ENCODE measurements at regions not wholly inside any gene's neighbourhood (a gene's known extent, or its start where the extent isn't known, plus 50 kb on each side); places are given as distances from the start of the nearest gene placed in this dataset.
"Not testable (repeated sequence)": the region's sequence is repeated elsewhere in the genome, so short reads cannot be mapped to it uniquely, and the experiment has no call there.

DNA sequence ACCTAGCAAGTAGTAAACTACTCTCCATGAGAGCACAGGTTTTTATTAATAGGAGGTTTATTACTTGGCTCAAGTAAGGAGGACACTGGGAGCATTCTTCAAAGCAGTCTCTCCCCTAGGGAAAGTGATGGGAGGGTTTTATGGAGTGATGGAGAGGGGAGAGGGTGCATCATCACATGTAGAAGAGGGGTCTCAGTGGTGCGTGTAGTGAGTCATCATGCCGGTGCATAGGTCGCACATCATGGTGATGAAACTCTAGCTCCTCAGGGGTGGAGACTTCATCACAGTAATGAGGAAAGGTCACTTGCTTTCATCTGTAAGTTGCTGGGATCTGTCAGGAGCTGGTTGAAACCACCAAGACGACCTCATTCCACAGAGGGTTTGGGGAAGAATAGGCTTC, 210.8 kb upstream of the UBL3 start:
- DNase-seq: no peak

DNA sequence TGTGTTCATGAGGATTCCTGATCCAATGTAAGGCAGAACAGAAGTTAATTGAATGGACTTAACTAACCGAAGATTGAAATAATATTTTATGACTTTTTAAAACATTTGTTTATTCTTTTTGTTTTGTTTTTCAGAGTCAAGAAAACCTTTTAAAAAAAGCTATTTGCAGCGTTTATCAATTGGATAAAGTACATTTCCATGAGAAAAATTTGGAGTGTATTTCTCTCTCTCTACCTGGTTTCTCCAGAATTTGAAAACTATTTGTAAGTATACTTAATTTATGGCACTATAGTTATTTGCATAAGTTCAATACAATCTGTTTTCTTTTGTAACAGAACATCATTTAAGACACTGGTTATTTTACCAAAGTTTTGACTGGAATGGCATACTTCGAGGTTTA, 208.0 kb upstream of the UBL3 start:
- H3K4me1 ChIP-seq (ENCODE audit: low read length): peaks cover 2% of the 10 kb centered on the region; the same call in 1 of the 2 replicates
- H2AFZ ChIP-seq (ENCODE audit: low read length): no peak overlapping the region
- H3K79me2 ChIP-seq (ENCODE audit: low read length): no peaks in the 10 kb centered on the region
- no peaks in the 10 kb centered on the region for H3K9me2 ChIP-seq (replicated peaks; ENCODE audit: insufficient read depth, low read length)
- H4K20me1 ChIP-seq (ENCODE audit: insufficient read depth, low read depth, low read length): no peaks in the 10 kb centered on the region
- no peaks in the 10 kb centered on the region for H3K36me3 ChIP-seq (ENCODE audit: insufficient read depth, low read length)
- H3K9ac ChIP-seq (ENCODE audit: low read length): no peak overlapping the region
- H3K27ac ChIP-seq (ENCODE audit: low read length): no peak overlapping the region
- H3K4me3 ChIP-seq (ENCODE audit: low read length): no peak overlapping the region
- no peak overlapping the region for H3K4me2 ChIP-seq (ENCODE audit: low read depth, low read length, poor library complexity, severe bottlenecking)
- H3K27me3 ChIP-seq (ENCODE audit: low read length): no peaks in the 10 kb centered on the region
- DNase-seq: no peak
- H3K9me3 ChIP-seq (ENCODE audit: low read length): no peaks in the 10 kb centered on the region

More for the DNA sequence above, 210.8 kb upstream of the UBL3 start:
- H3K79me2 ChIP-seq (ENCODE audit: low read length): no peaks in the 10 kb centered on the region
- no peaks in the 10 kb centered on the region for H3K27me3 ChIP-seq (ENCODE audit: low read length)
- H3K9ac ChIP-seq (ENCODE audit: low read length): no peak overlapping the region
- no peak overlapping the region for H2AFZ ChIP-seq (ENCODE audit: low read length)
- H4K20me1 ChIP-seq (ENCODE audit: insufficient read depth, low read depth, low read length): no peaks in the 10 kb centered on the region
- no peaks in the 10 kb centered on the region for H3K9me2 ChIP-seq (replicated peaks; ENCODE audit: insufficient read depth, low read length)
- no peak overlapping the region for H3K4me2 ChIP-seq (ENCODE audit: low read depth, low read length, poor library complexity, severe bottlenecking)
- H3K4me3 ChIP-seq (ENCODE audit: low read length): no peak overlapping the region
- H3K27ac ChIP-seq (ENCODE audit: low read length): no peak overlapping the region
- H3K4me1 ChIP-seq (ENCODE audit: low read length): peaks cover 9% of the 10 kb centered on the region
- H3K9me3 ChIP-seq (ENCODE audit: low read length): no peaks in the 10 kb centered on the region
- no peaks in the 10 kb centered on the region for H3K36me3 ChIP-seq (ENCODE audit: insufficient read depth, low read length)

DNA sequence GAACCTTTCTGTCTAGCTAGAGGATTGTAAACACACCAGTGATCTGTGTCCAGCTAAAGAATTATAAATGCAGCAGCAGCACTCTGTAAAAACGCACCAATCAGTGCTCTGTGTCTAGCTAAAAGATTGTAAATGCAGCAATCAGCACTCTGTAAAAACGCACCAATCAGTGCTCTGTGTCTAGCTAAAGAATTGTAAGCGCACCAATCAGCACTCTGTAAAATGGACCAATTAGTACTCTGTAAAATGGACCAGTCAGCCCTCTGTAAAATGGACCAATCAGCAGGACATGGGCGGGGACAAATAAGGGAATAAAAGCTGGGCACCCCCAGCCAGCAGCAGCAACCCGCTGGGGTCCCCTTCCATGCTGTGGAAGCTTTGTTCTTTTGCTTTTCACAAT, 204.1 kb upstream of the UBL3 start:
- H3K79me2 ChIP-seq (ENCODE audit: low read length); H3K9me3 ChIP-seq (ENCODE audit: low read length): not testable (repeated sequence)

DNA sequence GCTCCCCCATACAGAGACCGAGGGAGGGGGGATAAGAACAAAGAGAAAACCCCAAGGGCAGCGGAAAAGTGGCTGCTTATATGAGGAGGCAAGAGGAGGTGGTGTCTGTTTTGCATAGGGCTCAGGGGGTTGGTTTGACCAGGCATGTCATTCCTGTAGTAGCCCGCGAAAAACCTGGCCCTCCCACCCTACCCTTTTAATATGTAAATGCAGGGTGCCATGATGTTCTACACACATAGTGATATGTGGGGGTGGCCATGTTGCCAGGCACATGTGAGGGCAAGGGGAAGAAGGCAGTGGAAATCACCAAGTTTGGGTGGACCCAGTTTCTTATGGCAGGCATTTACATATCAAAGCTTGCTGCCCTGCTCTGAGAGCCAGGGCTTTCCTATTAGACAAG, 203.5 kb upstream of the UBL3 start:
- Histone ChIP-seq H3K36me3 (ENCODE audit: insufficient read depth, low read length) (no peaks in the 10 kb centered on the region), H3K4me1 (ENCODE audit: low read length) (peaks cover 4% of the 10 kb centered on the region; the same call in 1 of the 2 replicates), H2AFZ (ENCODE audit: low read length) (no peak overlapping the region), H3K9me3 (ENCODE audit: low read length) (no peaks in the 10 kb centered on the region), H4K20me1 (ENCODE audit: insufficient read depth, low read depth, low read length) (no peaks in the 10 kb centered on the region), H3K4me2 (ENCODE audit: low read depth, low read length, poor library complexity, severe bottlenecking) (no peak overlapping the region), H3K4me3 (ENCODE audit: low read length) (no peak overlapping the region), H3K27me3 (ENCODE audit: low read length) (no peaks in the 10 kb centered on the region), H3K27ac (ENCODE audit: low read length) (no peak overlapping the region), H3K79me2 (ENCODE audit: low read length) (no peaks in the 10 kb centered on the region), H3K9me2 (replicated peaks; ENCODE audit: insufficient read depth, low read length) (no peaks in the 10 kb centered on the region), H3K9ac (ENCODE audit: low read length) (no peak overlapping the region)
- no peak for DNase-seq

More for the DNA sequence above, 204.1 kb upstream of the UBL3 start:
- not testable (repeated sequence) for H3K9ac ChIP-seq (ENCODE audit: low read length); H3K4me2 ChIP-seq (ENCODE audit: low read depth, low read length, poor library complexity, severe bottlenecking); H3K9me2 ChIP-seq (replicated peaks; ENCODE audit: insufficient read depth, low read length); H3K4me3 ChIP-seq (ENCODE audit: low read length); H3K27ac ChIP-seq (ENCODE audit: low read length); H3K4me1 ChIP-seq (ENCODE audit: low read length); H3K36me3 ChIP-seq (ENCODE audit: insufficient read depth, low read length); H2AFZ ChIP-seq (ENCODE audit: low read length); H4K20me1 ChIP-seq (ENCODE audit: insufficient read depth, low read depth, low read length); H3K27me3 ChIP-seq (ENCODE audit: low read length); DNase-seq

DNA sequence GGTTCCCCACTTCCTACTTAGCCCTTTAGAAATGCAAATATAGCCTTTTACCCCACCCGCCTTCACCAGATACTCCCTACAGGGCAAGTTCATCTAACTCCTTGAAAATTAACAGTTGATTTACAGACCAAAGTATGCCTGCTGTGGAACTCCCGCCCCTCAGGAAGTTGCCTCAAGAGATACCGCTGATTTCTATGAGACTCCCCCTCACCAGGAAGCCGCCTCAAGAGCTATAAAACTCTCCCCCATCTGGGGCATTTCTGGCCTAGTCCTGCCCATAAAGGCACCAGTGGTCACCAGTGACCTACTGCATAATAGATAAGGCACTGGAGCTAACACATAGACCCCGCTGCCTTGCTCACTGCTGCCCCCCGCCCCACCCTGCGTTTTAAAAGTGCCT, 201.7 kb upstream of the UBL3 start:
- H3K27ac ChIP-seq (ENCODE audit: low read length): no peak overlapping the region
- H3K79me2 ChIP-seq (ENCODE audit: low read length): no peaks in the 10 kb centered on the region
- no peaks in the 10 kb centered on the region for H3K36me3 ChIP-seq (ENCODE audit: insufficient read depth, low read length)
- H3K9me2 ChIP-seq (replicated peaks; ENCODE audit: insufficient read depth, low read length): no peaks in the 10 kb centered on the region
- peaks cover 8% of the 10 kb centered on the region; the same call in 1 of the 2 replicates for H3K4me1 ChIP-seq (ENCODE audit: low read length)
- H2AFZ ChIP-seq (ENCODE audit: low read length): no peak overlapping the region
- H3K27me3 ChIP-seq (ENCODE audit: low read length): no peaks in the 10 kb centered on the region
- no peak for DNase-seq
- no peak overlapping the region for H3K9ac ChIP-seq (ENCODE audit: low read length)
- no peak overlapping the region for H3K4me3 ChIP-seq (ENCODE audit: low read length)
- H4K20me1 ChIP-seq (ENCODE audit: insufficient read depth, low read depth, low read length): no peaks in the 10 kb centered on the region
- H3K4me2 ChIP-seq (ENCODE audit: low read depth, low read length, poor library complexity, severe bottlenecking): no peak overlapping the region
- H3K9me3 ChIP-seq (ENCODE audit: low read length): no peaks in the 10 kb centered on the region

DNA sequence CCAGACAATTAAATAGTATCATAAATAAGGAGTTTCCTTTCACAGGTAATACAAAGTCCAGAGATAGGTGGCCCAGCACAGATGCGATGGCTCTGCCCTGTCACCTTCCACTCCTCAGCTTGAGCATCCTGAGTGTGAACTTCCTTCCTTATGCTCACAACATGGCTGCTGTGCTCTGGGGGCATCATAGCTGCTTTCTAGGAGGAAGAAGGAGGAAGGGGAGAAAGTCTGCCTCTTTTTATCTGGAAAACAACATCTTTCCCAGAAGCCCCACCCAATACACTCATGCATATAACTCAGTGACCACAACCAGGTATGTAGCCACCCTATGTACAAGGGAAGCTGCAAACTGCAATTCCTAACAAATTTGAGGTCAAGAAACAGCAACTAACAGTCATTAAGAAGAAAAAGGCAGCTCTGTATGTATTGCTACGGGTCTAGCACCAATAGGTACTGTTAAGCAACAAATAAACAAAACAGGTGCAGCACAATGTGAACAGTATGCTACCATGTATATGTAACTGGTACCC, 201.2 kb upstream of the UBL3 start:
- H3K4me3 ChIP-seq (ENCODE audit: low read length): no peak overlapping the region
- no peak overlapping the region for H3K4me2 ChIP-seq (ENCODE audit: low read depth, low read length, poor library complexity, severe bottlenecking)
- H3K27me3 ChIP-seq (ENCODE audit: low read length): no peaks in the 10 kb centered on the region

DNA sequence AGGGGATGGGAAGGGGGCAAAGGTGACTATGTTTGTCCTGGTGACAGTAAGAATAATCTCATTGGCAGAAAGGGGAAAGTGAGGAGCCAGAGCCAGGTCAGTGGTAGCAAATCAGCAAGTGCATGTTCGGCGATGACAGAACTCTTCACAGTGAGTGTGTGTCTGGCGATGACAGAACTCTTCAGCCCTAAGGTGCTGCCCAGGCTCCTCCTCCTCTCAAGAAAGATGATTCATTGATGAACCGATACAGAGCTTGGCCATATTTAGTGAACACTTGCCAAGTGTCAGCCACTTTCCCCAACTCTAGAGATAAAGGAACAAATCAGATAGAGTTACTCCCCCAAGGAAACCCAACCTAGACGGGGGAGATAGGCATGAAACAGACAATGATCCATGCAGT, 199.3 kb upstream of the UBL3 start:
- Histone ChIP-seq H3K9me3 (ENCODE audit: low read length) (no peaks in the 10 kb centered on the region), H3K9me2 (replicated peaks; ENCODE audit: insufficient read depth, low read length) (no peaks in the 10 kb centered on the region), H2AFZ (ENCODE audit: low read length) (no peak overlapping the region), H3K79me2 (ENCODE audit: low read length) (no peaks in the 10 kb centered on the region), H3K4me1 (ENCODE audit: low read length) (peaks cover 8% of the 10 kb centered on the region; the same call in 1 of the 2 replicates), H3K27ac (ENCODE audit: low read length) (no peak overlapping the region), H3K4me3 (ENCODE audit: low read length) (no peak overlapping the region), H3K27me3 (ENCODE audit: low read length) (no peaks in the 10 kb centered on the region), H3K4me2 (ENCODE audit: low read depth, low read length, poor library complexity, severe bottlenecking) (no peak overlapping the region), H3K9ac (ENCODE audit: low read length) (no peak overlapping the region), H4K20me1 (ENCODE audit: insufficient read depth, low read depth, low read length) (no peaks in the 10 kb centered on the region), H3K36me3 (ENCODE audit: insufficient read depth, low read length) (no peaks in the 10 kb centered on the region)
- DNase-seq: no peak

More for the DNA sequence above, 201.2 kb upstream of the UBL3 start:
- peaks cover 8% of the 10 kb centered on the region; the same call in 1 of the 2 replicates for H3K4me1 ChIP-seq (ENCODE audit: low read length)
- no peaks in the 10 kb centered on the region for H3K36me3 ChIP-seq (ENCODE audit: insufficient read depth, low read length)
- no peaks in the 10 kb centered on the region for H3K9me2 ChIP-seq (replicated peaks; ENCODE audit: insufficient read depth, low read length)
- no peaks in the 10 kb centered on the region for H3K9me3 ChIP-seq (ENCODE audit: low read length)
- no peak for DNase-seq
- no peak overlapping the region for H3K9ac ChIP-seq (ENCODE audit: low read length)
- no peak overlapping the region for H3K27ac ChIP-seq (ENCODE audit: low read length)
- no peaks in the 10 kb centered on the region for H3K79me2 ChIP-seq (ENCODE audit: low read length)
- no peak overlapping the region for H2AFZ ChIP-seq (ENCODE audit: low read length)
- no peaks in the 10 kb centered on the region for H4K20me1 ChIP-seq (ENCODE audit: insufficient read depth, low read depth, low read length)

DNA sequence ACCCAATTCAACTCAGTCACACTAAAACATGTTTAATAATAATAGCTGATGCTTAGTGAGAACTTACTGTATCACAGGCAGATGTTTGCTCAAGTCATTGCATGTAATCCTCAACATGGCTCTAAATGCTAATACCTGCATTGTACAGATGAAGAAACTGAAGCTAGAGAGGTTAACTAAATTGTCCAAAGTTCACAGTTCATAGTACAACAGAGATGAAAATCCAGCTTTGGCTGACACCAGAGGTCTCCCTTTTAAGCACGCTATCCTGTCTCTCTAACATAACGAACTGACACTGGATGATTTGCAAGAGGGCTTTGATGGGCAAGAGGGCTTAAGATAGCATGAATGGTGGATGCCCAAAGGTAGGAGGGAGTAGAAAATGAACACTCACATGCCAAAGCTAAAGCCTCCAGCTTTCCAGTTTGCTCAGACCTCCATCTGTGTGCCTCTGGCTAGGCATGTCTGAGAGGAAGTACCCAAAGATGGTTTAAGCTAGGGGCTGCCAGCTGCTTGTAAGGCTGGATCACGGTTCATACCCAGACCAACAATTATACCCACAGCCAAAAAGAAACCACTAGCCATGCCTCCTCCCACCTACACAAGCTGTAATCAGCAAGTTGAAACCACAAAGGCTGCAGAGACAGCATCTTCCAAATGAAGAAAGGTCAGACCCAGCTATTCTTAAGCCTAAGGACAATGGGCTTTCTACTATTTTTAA, 196.9 kb upstream of the UBL3 start:
- Histone ChIP-seq H3K9ac (ENCODE audit: low read length) (no peak overlapping the region), H4K20me1 (ENCODE audit: insufficient read depth, low read depth, low read length) (no peaks in the 10 kb centered on the region), H3K4me1 (ENCODE audit: low read length) (peaks cover 7% of the 10 kb centered on the region; the same call in 1 of the 2 replicates), H3K9me3 (ENCODE audit: low read length) (no peaks in the 10 kb centered on the region), H3K27me3 (ENCODE audit: low read length) (no peaks in the 10 kb centered on the region), H3K9me2 (replicated peaks; ENCODE audit: insufficient read depth, low read length) (no peaks in the 10 kb centered on the region), H3K79me2 (ENCODE audit: low read length) (no peaks in the 10 kb centered on the region), H2AFZ (ENCODE audit: low read length) (no peak overlapping the region), H3K36me3 (ENCODE audit: insufficient read depth, low read length) (no peaks in the 10 kb centered on the region), H3K27ac (ENCODE audit: low read length) (no peak overlapping the region), H3K4me2 (ENCODE audit: low read depth, low read length, poor library complexity, severe bottlenecking) (no peak overlapping the region), H3K4me3 (ENCODE audit: low read length) (no peak overlapping the region)
- no peak for DNase-seq

Measured in Karpas-422 (cell line).